Activated naive CD4-positive, alpha-beta T cell treated with anti-CD3 and anti-CD28 coated beads, Interleukin-2, amount 10 ng/mL, durations not matched to agents 7 days and 5 days (primary cell): ENCODE measurements at regions not wholly inside any gene's neighbourhood (a gene's known extent, or its start where the extent isn't known, plus 50 kb on each side); places are given as distances from the start of the nearest gene placed in this dataset.
"Not testable (repeated sequence)": the region's sequence is repeated elsewhere in the genome, so short reads cannot be mapped to it uniquely, and the experiment has no call there.

Source experiments
- CTCF ChIA-PET: fragments of 350-600 bp; sonication (Branson Sonifier 250); formaldehyde crosslinking; loops from one replicate; lab custom pipeline; 2021; ENCODE audit warnings: antibody characterized with exemption; lab: Charles Lee
- DNase-seq: peaks from one replicate; pipeline ENCODE4 v3.0.0-alpha.2; 2020
- H3K27ac Mint-ChIP-seq: one replicate; pipeline ENCODE4 v1.8.0; 2021; ENCODE audit warnings: mild to moderate bottlenecking, moderate library complexity, mixed read lengths
- H3K27me3 Mint-ChIP-seq: one replicate; pipeline ENCODE4 v1.8.0; 2021; ENCODE audit warnings: mild to moderate bottlenecking, mixed read lengths
- H3K36me3 Mint-ChIP-seq: one replicate; pipeline ENCODE4 v1.8.0; 2021; ENCODE audit warnings: mixed read lengths
- H3K4me1 Mint-ChIP-seq: one replicate; pipeline ENCODE4 v1.8.0; 2021; ENCODE audit warnings: mixed read lengths
- H3K4me3 Mint-ChIP-seq: one replicate; pipeline ENCODE4 v1.8.0; 2021; ENCODE audit warnings: mild to moderate bottlenecking, moderate library complexity, mixed read lengths
- H3K9me3 Mint-ChIP-seq: one replicate; pipeline ENCODE4 v1.8.0; 2021; ENCODE audit warnings: mixed read lengths

- no peak for DNase-seq
- Mint-ChIP-seq H3K9me3 (no peaks in the 10 kb centered on the region), H3K4me3 (no peak overlapping the region), H3K36me3 (no peaks in the 10 kb centered on the region), H3K27me3 (no peaks in the 10 kb centered on the region), H3K4me1 (no peaks in the 10 kb centered on the region), H3K27ac (no peak overlapping the region)
- CTCF ChIA-PET = no interaction called here
These were observed 306.9 kb upstream of the NREP start for GRCh38 chr5:112063856-112064255.

DNA sequence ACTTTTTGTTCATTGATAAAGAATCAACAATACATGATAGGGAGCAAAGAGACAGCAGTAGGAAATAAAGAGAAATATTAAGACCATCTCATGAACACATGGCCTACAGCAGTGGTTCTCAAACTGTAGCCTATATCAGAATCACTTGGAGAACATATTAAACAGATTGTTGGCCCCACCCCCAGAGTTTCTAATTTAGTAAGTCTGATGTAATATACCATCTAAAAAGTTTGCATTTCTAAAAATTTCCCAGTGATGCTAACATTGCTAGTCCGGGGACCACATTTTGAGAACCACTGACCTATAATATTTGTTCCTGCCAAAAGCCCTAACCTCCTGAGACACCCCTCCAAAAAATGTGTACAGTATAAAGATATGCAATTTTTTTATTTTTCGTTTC, 306.2 kb upstream of the NREP start:
- no peak for DNase-seq
- no peaks in the 10 kb centered on the region for H3K27me3 Mint-ChIP-seq
- no peaks in the 10 kb centered on the region for H3K9me3 Mint-ChIP-seq
- H3K27ac Mint-ChIP-seq = no peak overlapping the region
- H3K4me3 Mint-ChIP-seq = no peak overlapping the region
- no peaks in the 10 kb centered on the region for H3K36me3 Mint-ChIP-seq
- CTCF ChIA-PET = no interaction called here
- no peaks in the 10 kb centered on the region for H3K4me1 Mint-ChIP-seq

DNA sequence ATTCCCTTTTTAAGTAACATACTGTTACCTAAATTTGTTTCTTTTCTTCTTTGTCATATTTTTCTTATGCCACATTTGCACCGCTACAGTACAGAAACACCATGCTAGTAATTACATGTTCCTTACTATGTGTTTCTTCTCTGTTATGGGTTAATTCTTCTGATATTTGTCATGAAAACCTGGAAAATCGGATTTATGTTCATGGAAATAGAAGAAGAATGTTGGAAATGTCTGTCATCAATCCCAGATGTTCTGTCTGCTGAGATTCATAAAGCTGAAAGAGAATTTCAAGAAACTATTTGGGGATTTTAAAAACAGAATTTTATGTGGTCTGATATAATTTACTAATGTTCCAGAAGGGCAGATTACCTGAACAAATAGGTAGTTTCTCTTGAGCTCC, 305.2 kb upstream of the NREP start:
- CTCF ChIA-PET = no interaction called here
- no peaks in the 10 kb centered on the region for H3K27me3 Mint-ChIP-seq

DNA sequence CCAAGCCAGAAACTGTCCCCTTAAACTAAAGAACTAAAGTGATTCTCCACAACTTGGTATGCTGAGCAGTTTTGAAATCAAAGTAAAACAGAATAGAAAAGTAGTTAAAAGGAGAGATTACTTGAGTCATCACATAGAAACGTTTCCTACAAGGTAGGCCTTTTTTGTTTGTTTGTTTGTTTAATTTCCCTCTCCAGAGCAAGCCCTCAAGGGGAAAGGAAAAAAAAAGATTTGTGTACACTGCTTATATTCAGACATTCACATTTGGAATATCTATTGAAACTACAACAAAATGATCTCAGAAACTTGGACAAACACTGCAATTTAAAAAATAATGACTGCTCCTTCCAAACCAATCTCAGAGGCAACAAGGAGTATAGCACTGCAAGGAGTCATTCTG, 304.7 kb upstream of the NREP start:
- Mint-ChIP-seq H3K9me3 (no peaks in the 10 kb centered on the region), H3K27me3 (no peaks in the 10 kb centered on the region), H3K4me1 (no peaks in the 10 kb centered on the region), H3K4me3 (no peak overlapping the region), H3K36me3 (no peaks in the 10 kb centered on the region), H3K27ac (no peak overlapping the region)
- no peak for DNase-seq
- CTCF ChIA-PET = no interaction called here

More for the DNA sequence above, 305.2 kb upstream of the NREP start:
- no peaks in the 10 kb centered on the region for H3K4me1 Mint-ChIP-seq
- H3K9me3 Mint-ChIP-seq = no peaks in the 10 kb centered on the region
- H3K27ac Mint-ChIP-seq = no peak overlapping the region
- no peak overlapping the region for H3K4me3 Mint-ChIP-seq
- no peaks in the 10 kb centered on the region for H3K36me3 Mint-ChIP-seq
- no peak for DNase-seq

- H3K27me3 Mint-ChIP-seq = no peaks in the 10 kb centered on the region
- DNase-seq = no peak
- no peak overlapping the region for H3K27ac Mint-ChIP-seq
- CTCF ChIA-PET = no interaction called here
- H3K4me1 Mint-ChIP-seq = no peaks in the 10 kb centered on the region
- no peaks in the 10 kb centered on the region for H3K36me3 Mint-ChIP-seq
- no peaks in the 10 kb centered on the region for H3K9me3 Mint-ChIP-seq
- H3K4me3 Mint-ChIP-seq = no peak overlapping the region
These were observed 302.7 kb upstream of the NREP start for GRCh38 chr5:112059579-112060135.

DNA sequence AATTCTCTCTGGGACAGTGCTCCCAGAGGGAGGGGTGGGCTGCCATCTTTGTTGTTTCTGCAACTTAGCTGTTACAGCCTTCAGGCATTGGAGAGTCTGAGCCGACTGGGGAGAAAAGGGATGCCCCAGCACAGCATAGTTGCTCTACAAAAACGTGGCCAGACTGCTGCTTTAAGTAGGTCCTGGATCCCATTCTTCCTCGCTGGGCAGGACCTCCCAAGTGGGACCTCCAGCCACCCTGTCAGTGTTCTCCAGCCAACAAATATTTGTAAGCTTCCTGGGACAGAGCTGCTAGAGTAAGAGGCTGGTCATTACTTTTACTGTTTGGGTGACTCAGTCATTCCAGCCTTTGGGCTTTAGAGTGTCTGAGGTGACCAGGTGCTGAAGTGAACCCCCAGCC, 292.7 kb upstream of the NREP start:
- no peaks in the 10 kb centered on the region for H3K4me1 Mint-ChIP-seq
- no peak overlapping the region for H3K4me3 Mint-ChIP-seq
- peaks cover 2% of the 10 kb centered on the region for H3K9me3 Mint-ChIP-seq
- H3K27me3 Mint-ChIP-seq = no peaks in the 10 kb centered on the region
- no peak for DNase-seq
- CTCF ChIA-PET = no interaction called here
- no peaks in the 10 kb centered on the region for H3K36me3 Mint-ChIP-seq
- no peak overlapping the region for H3K27ac Mint-ChIP-seq

DNA sequence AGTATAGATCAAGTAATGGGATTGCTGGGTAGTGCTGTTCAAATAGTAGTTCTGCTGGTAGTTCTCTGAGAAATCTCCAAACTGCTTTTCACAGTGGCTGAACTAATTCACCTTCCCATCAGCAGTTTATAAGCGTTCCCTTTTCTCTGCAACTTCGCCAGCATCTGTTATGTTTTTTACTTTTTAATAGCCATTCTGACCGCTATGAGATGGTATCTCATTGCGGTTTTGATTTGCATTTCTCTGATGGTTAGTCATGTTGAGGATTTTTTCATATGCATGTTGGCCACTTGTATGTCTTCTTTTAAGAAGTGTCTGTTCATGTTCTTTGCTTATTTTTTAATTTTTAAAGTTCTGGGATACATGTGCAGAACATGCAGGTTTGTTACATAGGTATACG, 279.2 kb upstream of the NREP start:
- Mint-ChIP-seq H3K36me3 (no peaks in the 10 kb centered on the region), H3K9me3 (no peaks in the 10 kb centered on the region), H3K27ac (no peak overlapping the region), H3K4me3 (no peak overlapping the region), H3K27me3 (no peaks in the 10 kb centered on the region), H3K4me1 (no peaks in the 10 kb centered on the region)
- CTCF ChIA-PET = no interaction called here
- no peak for DNase-seq

DNA sequence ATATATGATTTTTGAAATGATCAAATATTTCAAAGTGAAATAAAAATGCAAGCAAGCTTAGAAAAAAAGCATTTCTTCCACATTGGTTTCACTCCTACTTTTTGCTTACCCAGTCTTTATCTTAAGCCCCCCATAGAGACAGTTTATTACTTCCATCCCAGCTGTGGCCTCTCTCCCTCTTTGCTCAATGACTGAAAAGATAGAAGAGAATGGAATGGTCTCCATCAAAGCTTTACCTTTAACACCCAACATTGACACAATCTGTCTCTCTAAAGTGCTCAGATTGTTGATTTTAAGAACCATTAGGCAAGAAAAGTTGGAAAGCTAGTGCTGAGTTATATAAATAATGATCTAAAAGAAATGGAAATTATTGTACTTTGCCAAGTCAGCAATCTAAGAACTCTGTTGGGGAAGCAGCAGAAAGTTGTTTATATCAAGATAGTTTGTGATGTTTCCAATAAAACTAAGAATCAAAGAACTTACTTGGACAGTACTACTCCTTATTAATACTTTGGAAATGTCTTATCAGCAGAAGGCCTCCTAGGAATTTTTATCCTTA, 277.5 kb upstream of the NREP start:
- no peaks in the 10 kb centered on the region for H3K36me3 Mint-ChIP-seq
- CTCF ChIA-PET = no interaction called here
- H3K27ac Mint-ChIP-seq = no peak overlapping the region
- DNase-seq = no peak
- no peaks in the 10 kb centered on the region for H3K9me3 Mint-ChIP-seq
- no peak overlapping the region for H3K4me3 Mint-ChIP-seq
- H3K27me3 Mint-ChIP-seq = no peaks in the 10 kb centered on the region
- H3K4me1 Mint-ChIP-seq = no peaks in the 10 kb centered on the region

DNA sequence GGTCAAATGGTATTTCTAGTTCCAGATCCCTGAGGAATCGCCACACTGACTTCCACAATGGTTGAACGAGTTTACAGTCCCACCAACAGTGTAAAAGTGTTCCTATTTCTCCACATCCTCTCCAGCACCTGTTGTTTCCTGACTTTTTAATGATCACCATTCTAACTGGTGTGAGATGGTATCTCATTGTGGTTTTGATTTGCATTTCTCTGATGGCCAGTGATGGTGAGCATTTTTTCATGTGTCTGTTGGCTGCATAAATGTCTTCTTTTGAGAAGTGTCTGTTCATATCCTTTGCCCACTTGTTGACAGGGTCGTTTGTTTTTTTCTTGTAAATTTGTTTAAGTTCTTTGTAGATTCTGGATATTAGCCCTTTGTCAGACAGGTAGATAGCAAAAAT, 269.9 kb upstream of the NREP start:
- CTCF ChIA-PET, H3K36me3 Mint-ChIP-seq, H3K27ac Mint-ChIP-seq, H3K4me1 Mint-ChIP-seq, H3K27me3 Mint-ChIP-seq, H3K9me3 Mint-ChIP-seq, DNase-seq, H3K4me3 Mint-ChIP-seq: not testable (repeated sequence)

DNA sequence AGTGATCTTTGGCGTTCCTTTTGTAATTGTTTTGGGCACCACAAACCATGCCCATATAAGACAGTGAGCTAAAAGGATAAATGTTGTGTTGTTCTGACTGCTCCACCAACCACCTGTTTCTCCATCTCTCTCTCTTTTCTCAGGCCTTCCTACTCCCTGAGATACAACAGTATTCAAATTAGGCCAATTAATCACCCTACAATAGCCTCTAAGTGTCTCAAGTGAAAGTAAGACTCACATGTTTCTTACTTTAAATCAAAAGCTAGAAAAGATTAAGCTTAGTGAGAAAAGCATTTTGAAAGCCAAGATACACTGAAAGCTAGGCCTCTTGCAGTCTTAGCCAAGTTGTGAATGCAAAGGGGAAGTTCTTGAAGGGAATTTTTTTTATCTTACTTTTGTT, 268.8 kb upstream of the NREP start:
- Mint-ChIP-seq H3K4me1 (no peaks in the 10 kb centered on the region), H3K27ac (no peak overlapping the region), H3K9me3 (no peaks in the 10 kb centered on the region), H3K4me3 (no peak overlapping the region), H3K36me3 (no peaks in the 10 kb centered on the region), H3K27me3 (no peaks in the 10 kb centered on the region)
- DNase-seq = no peak
- CTCF ChIA-PET = no interaction called here

DNA sequence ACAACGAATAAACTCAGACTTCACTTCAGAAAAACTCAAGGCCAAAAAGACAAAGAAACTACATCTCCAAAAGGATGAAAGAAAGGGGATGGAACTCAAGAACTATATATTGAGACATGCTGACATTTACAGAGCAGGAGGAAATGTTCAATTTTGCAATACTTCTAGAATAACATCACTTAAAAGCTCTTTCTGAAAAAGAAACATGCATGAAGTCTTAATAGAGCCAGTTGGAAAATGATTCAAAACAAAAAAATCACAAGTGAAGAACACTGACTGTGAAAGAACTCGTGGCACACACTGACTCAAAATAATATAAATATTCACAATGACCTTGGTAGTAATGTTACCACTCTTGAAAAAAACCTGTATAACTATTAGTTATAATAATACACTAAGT, 267.8 kb upstream of the NREP start:
- CTCF ChIA-PET = no interaction called here
- Mint-ChIP-seq H3K4me3 (no peak overlapping the region), H3K36me3 (no peaks in the 10 kb centered on the region), H3K27me3 (no peaks in the 10 kb centered on the region), H3K9me3 (no peaks in the 10 kb centered on the region), H3K27ac (no peak overlapping the region), H3K4me1 (no peaks in the 10 kb centered on the region)
- DNase-seq = no peak

- no peaks in the 10 kb centered on the region for H3K27me3 Mint-ChIP-seq
- no peaks in the 10 kb centered on the region for H3K9me3 Mint-ChIP-seq
- CTCF ChIA-PET = no interaction called here
- H3K4me3 Mint-ChIP-seq = no peak overlapping the region
- no peaks in the 10 kb centered on the region for H3K36me3 Mint-ChIP-seq
- H3K27ac Mint-ChIP-seq = no peak overlapping the region
- no peak for DNase-seq
- no peaks in the 10 kb centered on the region for H3K4me1 Mint-ChIP-seq
These were observed 267.2 kb upstream of the NREP start for GRCh38 chr5:112024221-112024620.

GRCh38 chr5:112023766-112024165, 266.8 kb upstream of the NREP start:
- Mint-ChIP-seq H3K4me1 (no peaks in the 10 kb centered on the region), H3K4me3 (no peak overlapping the region), H3K27ac (no peak overlapping the region), H3K9me3 (no peaks in the 10 kb centered on the region), H3K27me3 (no peaks in the 10 kb centered on the region), H3K36me3 (no peaks in the 10 kb centered on the region)
- CTCF ChIA-PET = no interaction called here
- DNase-seq = no peak

DNA sequence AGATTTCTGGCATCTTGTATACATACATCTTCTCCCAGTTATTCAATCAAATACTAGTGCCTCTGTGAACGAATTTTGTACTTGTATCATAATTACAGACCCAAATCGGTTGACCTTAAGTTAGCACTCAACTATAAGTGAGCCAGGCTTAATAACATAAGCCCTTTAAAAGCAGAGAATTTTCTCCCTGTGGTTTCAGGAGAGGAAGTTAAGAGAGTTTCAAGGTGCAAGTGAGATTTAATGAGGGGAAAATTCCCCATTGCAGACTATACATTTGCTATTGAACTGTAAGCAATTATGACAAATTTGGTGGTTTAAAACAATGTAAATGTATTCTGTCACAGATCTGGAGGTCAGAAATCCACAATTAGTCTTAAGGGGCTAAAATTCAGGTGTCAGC, 261.9 kb upstream of the NREP start:
- H3K4me1 Mint-ChIP-seq = no peaks in the 10 kb centered on the region
- no peak overlapping the region for H3K27ac Mint-ChIP-seq
- DNase-seq = no peak
- CTCF ChIA-PET = no interaction called here
- H3K27me3 Mint-ChIP-seq = no peaks in the 10 kb centered on the region
- H3K36me3 Mint-ChIP-seq = no peaks in the 10 kb centered on the region
- no peaks in the 10 kb centered on the region for H3K9me3 Mint-ChIP-seq
- H3K4me3 Mint-ChIP-seq = no peak overlapping the region

- H3K36me3 Mint-ChIP-seq = no peaks in the 10 kb centered on the region
- CTCF ChIA-PET = no interaction called here
- H3K27ac Mint-ChIP-seq = no peak overlapping the region
- H3K4me3 Mint-ChIP-seq = no peak overlapping the region
- no peaks in the 10 kb centered on the region for H3K27me3 Mint-ChIP-seq
- no peak for DNase-seq
- no peaks in the 10 kb centered on the region for H3K9me3 Mint-ChIP-seq
- no peaks in the 10 kb centered on the region for H3K4me1 Mint-ChIP-seq
These were observed 260.0 kb upstream of the NREP start for GRCh38 chr5:112016980-112017379.
